ENCODE measurements at regions not wholly inside any gene's neighbourhood (a gene's known extent, or its start where the extent isn't known, plus 50 kb on each side); places are given as distances from the start of the nearest gene placed in this dataset.

DNA sequence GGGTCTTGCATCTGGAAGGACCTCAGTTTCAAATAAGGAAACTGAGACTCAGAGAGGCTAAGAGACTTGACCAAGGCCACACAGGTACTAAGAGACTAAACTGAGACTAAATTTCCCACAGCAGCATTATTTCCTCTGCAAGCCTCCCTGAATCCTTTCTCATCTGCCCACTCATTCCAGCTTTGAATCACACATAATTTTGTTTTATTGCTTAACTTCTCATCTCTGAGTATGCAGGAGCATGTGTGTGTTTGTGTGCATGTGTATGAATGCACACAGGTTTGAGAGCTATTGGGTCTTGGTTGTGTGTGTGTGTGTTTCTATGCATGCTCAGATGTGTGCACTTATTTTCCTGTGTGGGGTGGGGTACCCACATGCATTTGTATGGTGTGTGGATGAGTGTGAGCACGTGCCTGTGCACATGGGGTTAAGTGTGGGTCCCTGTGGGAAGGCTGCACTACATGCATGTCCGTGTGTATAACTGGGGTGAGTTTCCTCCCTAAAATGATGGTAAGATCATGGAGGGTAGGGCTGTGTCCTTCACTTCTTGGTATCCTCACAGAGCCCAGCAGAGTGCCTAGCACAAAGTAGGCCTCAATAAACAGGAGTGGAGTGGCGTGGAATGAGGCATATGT is 74.4 kb upstream of the ZC3H12A start:
- no peak for TF ChIP-seq EZH2phosphoT487 (IDR thresholded peaks at IDR 0.05; ENCODE audit: insufficient read depth, low read depth)
- TF ChIP-seq EZH2 (IDR thresholded peaks at IDR 0.05; ENCODE audit: insufficient read depth, poor library complexity, severe bottlenecking): no peak
- in situ Hi-C loops (cut with MboI): no loop called here
- 8 to 15% methylated on average over 3 of the region's 3 CpGs for WGBS, 2 experiments (ENCODE audit: low coverage in 1 of 2, low lambda C conversion rate in 2 of 2, missing lambda C conversion rate in 2 of 2)

DNA sequence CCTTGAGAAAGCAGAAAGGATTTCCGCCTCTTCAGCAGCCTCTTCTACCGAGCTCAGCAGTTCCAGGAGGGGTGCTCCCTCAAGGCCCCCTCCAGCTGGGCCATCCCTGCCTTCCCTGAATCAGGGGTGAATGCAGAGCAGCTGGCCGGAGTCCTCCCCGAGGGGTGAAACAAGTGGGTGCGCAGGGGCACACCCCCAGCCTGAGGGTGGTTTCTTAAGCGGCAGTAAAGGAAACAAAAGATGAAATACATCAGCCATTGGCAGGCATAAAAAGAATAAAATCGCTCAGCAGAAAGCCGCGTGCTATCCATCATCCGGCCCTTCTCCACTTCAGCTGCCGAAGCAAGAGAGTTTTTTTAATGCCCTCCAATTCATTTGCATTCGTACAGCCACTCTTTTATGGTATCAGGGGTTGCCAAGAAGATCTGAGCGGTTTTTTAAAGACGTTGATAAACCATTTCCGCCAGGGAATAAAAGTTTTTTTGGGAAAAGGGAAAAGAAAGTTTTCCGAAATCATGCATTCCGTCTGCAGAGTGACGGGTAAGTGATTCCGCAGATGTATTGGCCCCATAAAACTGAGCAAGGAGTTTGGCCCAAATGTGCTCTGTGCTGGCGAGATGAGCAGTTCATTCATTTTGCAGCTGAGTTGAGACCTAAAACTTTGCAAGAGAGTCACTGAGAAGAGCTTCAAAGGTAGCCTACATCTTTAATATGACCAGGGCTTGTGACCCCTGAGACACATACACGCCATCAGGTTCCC is 73.7 kb upstream of the ZC3H12A start:
- H3K27me3 ChIP-seq (replicated peaks; ENCODE audit: insufficient read depth): peaks cover 9% of the 10 kb centered on the region
- no peaks in the 10 kb centered on the region for H3K4me1 ChIP-seq (ENCODE audit: insufficient read depth)
- WGBS, 2 experiments (ENCODE audit: low coverage in 1 of 2, low lambda C conversion rate in 2 of 2, missing lambda C conversion rate in 2 of 2): 3 to 5% methylated on average over 21 of the region's 21 CpGs
- no peak for DNase-seq
- H3K79me2 ChIP-seq (ENCODE audit: insufficient read depth): no peaks in the 10 kb centered on the region
- no peak overlapping the region for H3K27ac ChIP-seq
- H3K9me3 ChIP-seq (ENCODE audit: low read depth): no peaks in the 10 kb centered on the region
- H3F3A ChIP-seq (ENCODE audit: insufficient read depth): no peaks in the 10 kb centered on the region
- TF ChIP-seq EZH2phosphoT487 (IDR thresholded peaks at IDR 0.05; ENCODE audit: insufficient read depth, low read depth) (no peak), EZH2 (IDR thresholded peaks at IDR 0.05; ENCODE audit: insufficient read depth, poor library complexity, severe bottlenecking) (no peak)
- no peaks in the 10 kb centered on the region for H3K9me2 ChIP-seq (ENCODE audit: insufficient read depth)
- in situ Hi-C loops (cut with MboI): no loop called here
- no peaks in the 10 kb centered on the region for H3K36me3 ChIP-seq (ENCODE audit: low read depth)
- no peak overlapping the region for H3K4me2 ChIP-seq (ENCODE audit: unreplicated experiment)
- H3K9ac ChIP-seq: no peak overlapping the region
- no peak overlapping the region for H3K4me3 ChIP-seq
- H2AFZ ChIP-seq: no peak overlapping the region
- H4K20me1 ChIP-seq (ENCODE audit: insufficient read depth): no peaks in the 10 kb centered on the region

More for the DNA sequence above, 74.4 kb upstream of the ZC3H12A start:
- Histone ChIP-seq H3K4me1 (ENCODE audit: insufficient read depth) (no peaks in the 10 kb centered on the region), H3K27ac (no peak overlapping the region), H3F3A (ENCODE audit: insufficient read depth) (no peaks in the 10 kb centered on the region), H3K4me3 (no peak overlapping the region), H4K20me1 (ENCODE audit: insufficient read depth) (no peaks in the 10 kb centered on the region), H3K36me3 (ENCODE audit: low read depth) (no peaks in the 10 kb centered on the region), H3K9me3 (ENCODE audit: low read depth) (no peaks in the 10 kb centered on the region), H3K9ac (no peak overlapping the region), H3K9me2 (ENCODE audit: insufficient read depth) (no peaks in the 10 kb centered on the region), H2AFZ (no peak overlapping the region), H3K79me2 (ENCODE audit: insufficient read depth) (no peaks in the 10 kb centered on the region), H3K4me2 (ENCODE audit: unreplicated experiment) (no peak overlapping the region), H3K27me3 (replicated peaks; ENCODE audit: insufficient read depth) (peaks cover 9% of the 10 kb centered on the region)
- DNase-seq: peak; percentile 5

DNA sequence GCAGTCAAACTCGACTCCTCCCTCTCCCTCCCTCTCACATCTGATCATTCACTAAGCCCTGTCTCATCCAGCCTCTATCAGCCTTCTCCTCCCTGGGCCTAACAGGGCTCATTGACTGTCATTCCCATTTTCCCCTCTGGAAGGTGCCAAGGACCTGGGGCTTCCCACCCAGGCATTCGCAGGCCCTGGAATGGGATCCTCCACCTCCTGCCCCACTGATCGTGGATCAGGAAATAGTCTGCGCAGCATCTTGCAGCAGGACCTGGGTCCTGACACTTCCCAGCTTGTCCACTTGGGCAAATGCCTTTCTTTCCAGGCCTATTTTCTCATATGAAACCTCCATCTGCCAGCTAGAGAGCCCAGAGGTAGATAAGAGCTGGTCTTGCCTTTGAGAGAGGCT is 71.2 kb upstream of the ZC3H12A start:
- no peak overlapping the region for H3K4me2 ChIP-seq (ENCODE audit: unreplicated experiment)
- no peaks in the 10 kb centered on the region for H3K79me2 ChIP-seq (ENCODE audit: insufficient read depth)
- no peak overlapping the region for H3K9ac ChIP-seq
- H3K9me3 ChIP-seq (ENCODE audit: low read depth): no peaks in the 10 kb centered on the region
- no peaks in the 10 kb centered on the region for H3F3A ChIP-seq (ENCODE audit: insufficient read depth)
- no peaks in the 10 kb centered on the region for H4K20me1 ChIP-seq (ENCODE audit: insufficient read depth)
- in situ Hi-C loops (cut with MboI): no loop called here
- no peak for TF ChIP-seq EZH2phosphoT487 (IDR thresholded peaks at IDR 0.05; ENCODE audit: insufficient read depth, low read depth)
- TF ChIP-seq EZH2 (IDR thresholded peaks at IDR 0.05; ENCODE audit: insufficient read depth, poor library complexity, severe bottlenecking): no peak
- H3K36me3 ChIP-seq (ENCODE audit: low read depth): no peaks in the 10 kb centered on the region
- no peak overlapping the region for H2AFZ ChIP-seq
- peaks cover 9% of the 10 kb centered on the region for H3K27me3 ChIP-seq (replicated peaks; ENCODE audit: insufficient read depth)
- no peaks in the 10 kb centered on the region for H3K9me2 ChIP-seq (ENCODE audit: insufficient read depth)
- H3K27ac ChIP-seq: no peak overlapping the region
- 62 to 63% methylated on average over 4 of the region's 4 CpGs for WGBS, 2 experiments (ENCODE audit: low coverage in 1 of 2, low lambda C conversion rate in 2 of 2, missing lambda C conversion rate in 2 of 2)
- no peaks in the 10 kb centered on the region for H3K4me1 ChIP-seq (ENCODE audit: insufficient read depth)
- H3K4me3 ChIP-seq: no peak overlapping the region
- no peak for DNase-seq

DNA sequence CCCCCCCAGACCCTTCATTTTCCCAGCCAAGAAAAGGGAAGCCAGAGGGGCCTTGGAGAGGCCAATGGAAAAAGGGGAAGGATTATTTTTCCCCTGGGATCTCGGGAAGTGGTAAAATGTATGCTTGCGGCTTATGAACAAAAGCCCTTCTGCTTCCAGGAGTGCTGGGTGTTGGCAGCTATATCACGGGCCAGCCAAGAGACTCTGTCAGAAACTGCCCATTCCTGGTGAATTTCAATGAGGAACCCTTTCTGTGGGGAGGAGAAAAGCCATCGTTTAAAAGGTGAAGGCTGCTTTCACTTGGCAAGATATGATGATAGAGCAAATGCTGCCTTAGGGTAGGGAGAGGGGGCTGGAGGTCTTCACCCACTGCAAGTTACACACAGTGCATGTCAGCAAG is 69.7 kb upstream of the ZC3H12A start:
- H2AFZ ChIP-seq: no peak overlapping the region
- H3K4me2 ChIP-seq (ENCODE audit: unreplicated experiment): no peak overlapping the region
- no peaks in the 10 kb centered on the region for H3K79me2 ChIP-seq (ENCODE audit: insufficient read depth)
- no peak overlapping the region for H3K4me3 ChIP-seq
- TF ChIP-seq EZH2phosphoT487 (IDR thresholded peaks at IDR 0.05; ENCODE audit: insufficient read depth, low read depth) (no peak), EZH2 (IDR thresholded peaks at IDR 0.05; ENCODE audit: insufficient read depth, poor library complexity, severe bottlenecking) (no peak)
- WGBS, 2 experiments (ENCODE audit: low coverage in 1 of 2, low lambda C conversion rate in 2 of 2, missing lambda C conversion rate in 2 of 2): 28 to 30% methylated on average over 4 of the region's 4 CpGs
- H3K9ac ChIP-seq: no peak overlapping the region
- no peaks in the 10 kb centered on the region for H3F3A ChIP-seq (ENCODE audit: insufficient read depth)
- no peaks in the 10 kb centered on the region for H4K20me1 ChIP-seq (ENCODE audit: insufficient read depth)
- H3K4me1 ChIP-seq (ENCODE audit: insufficient read depth): no peaks in the 10 kb centered on the region
- H3K36me3 ChIP-seq (ENCODE audit: low read depth): no peaks in the 10 kb centered on the region
- DNase-seq: no peak
- H3K9me2 ChIP-seq (ENCODE audit: insufficient read depth): no peaks in the 10 kb centered on the region
- no peak overlapping the region for H3K27ac ChIP-seq
- peaks cover 7% of the 10 kb centered on the region for H3K27me3 ChIP-seq (replicated peaks; ENCODE audit: insufficient read depth)
- H3K9me3 ChIP-seq (ENCODE audit: low read depth): no peaks in the 10 kb centered on the region
- in situ Hi-C loops (cut with MboI): no loop called here
